Prostate gland (tissue), 2 donors: ENCODE measurements at regions not wholly inside any gene's neighbourhood (a gene's known extent, or its start where the extent isn't known, plus 50 kb on each side); places are given as distances from the start of the nearest gene placed in this dataset.

ENCODE experiments used
- POLR2A ChIP-seq: fragments of 450-650 bp; IDR thresholded peaks from one replicate; pipeline ENCODE4 v1.6.1; 2016; ENCODE audit warnings: antibody characterized with exemption, mild to moderate bottlenecking
- TF ChIP-seq, protein P1 (sequence below), 4 experiments: fragments of 200-600 bp in 2 of 4; fragments of 450-650 bp in 2 of 4; sonication (generic) in 2 of 4; IDR thresholded peaks; 1 replicate in 3 of 4; 2 replicates in 1 of 4; pipeline ENCODE4 v1.5.1; 2016 to 2019; ENCODE audit warnings: antibody characterized with exemption in 4 of 4, mild to moderate bottlenecking in 2 of 4, moderate library complexity in 2 of 4

DNA sequence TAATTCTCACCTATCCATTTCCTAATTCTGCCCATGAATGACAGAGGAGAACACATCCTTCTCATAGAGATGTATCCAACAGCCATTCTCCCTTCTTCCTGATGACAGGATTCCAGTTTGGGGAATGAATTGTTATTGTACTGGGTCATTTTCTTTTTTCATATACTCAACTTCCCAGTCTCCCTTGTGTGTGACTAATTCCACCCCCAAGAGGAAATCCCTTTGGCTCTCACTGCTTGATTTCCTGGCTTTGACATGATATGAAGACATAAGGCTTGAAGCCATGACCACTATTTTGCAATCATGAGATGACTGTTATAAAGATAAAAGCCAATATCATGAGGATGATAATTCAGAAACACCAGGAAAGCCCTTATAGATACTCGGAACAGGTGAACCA, 384.7 kb upstream of the ACVR2A start:
- TF ChIP-seq POLR2A = no peak
- TF ChIP-seq, protein P1, sequence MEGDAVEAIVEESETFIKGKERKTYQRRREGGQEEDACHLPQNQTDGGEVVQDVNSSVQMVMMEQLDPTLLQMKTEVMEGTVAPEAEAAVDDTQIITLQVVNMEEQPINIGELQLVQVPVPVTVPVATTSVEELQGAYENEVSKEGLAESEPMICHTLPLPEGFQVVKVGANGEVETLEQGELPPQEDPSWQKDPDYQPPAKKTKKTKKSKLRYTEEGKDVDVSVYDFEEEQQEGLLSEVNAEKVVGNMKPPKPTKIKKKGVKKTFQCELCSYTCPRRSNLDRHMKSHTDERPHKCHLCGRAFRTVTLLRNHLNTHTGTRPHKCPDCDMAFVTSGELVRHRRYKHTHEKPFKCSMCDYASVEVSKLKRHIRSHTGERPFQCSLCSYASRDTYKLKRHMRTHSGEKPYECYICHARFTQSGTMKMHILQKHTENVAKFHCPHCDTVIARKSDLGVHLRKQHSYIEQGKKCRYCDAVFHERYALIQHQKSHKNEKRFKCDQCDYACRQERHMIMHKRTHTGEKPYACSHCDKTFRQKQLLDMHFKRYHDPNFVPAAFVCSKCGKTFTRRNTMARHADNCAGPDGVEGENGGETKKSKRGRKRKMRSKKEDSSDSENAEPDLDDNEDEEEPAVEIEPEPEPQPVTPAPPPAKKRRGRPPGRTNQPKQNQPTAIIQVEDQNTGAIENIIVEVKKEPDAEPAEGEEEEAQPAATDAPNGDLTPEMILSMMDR (IDR thresholded peaks at IDR 0.05) = no peak
